ENCODE measurements at regions not wholly inside any gene's neighbourhood (a gene's known extent, or its start where the extent isn't known, plus 50 kb on each side); places are given as distances from the start of the nearest gene placed in this dataset.

GRCh38 chr5:136510481-136510880, 145.1 kb upstream of the TRPC7 start:
- no peak overlapping the region for H3K4me3 ChIP-seq (ENCODE audit: low read depth, low read length)
- no peaks in the 10 kb centered on the region; the same call in none of the 2 replicates for H3K9me3 ChIP-seq (ENCODE audit: control insufficient read depth, insufficient read depth, low read length)
- TF ChIP-seq, protein P1, sequence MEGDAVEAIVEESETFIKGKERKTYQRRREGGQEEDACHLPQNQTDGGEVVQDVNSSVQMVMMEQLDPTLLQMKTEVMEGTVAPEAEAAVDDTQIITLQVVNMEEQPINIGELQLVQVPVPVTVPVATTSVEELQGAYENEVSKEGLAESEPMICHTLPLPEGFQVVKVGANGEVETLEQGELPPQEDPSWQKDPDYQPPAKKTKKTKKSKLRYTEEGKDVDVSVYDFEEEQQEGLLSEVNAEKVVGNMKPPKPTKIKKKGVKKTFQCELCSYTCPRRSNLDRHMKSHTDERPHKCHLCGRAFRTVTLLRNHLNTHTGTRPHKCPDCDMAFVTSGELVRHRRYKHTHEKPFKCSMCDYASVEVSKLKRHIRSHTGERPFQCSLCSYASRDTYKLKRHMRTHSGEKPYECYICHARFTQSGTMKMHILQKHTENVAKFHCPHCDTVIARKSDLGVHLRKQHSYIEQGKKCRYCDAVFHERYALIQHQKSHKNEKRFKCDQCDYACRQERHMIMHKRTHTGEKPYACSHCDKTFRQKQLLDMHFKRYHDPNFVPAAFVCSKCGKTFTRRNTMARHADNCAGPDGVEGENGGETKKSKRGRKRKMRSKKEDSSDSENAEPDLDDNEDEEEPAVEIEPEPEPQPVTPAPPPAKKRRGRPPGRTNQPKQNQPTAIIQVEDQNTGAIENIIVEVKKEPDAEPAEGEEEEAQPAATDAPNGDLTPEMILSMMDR (IDR thresholded peaks at IDR 0.05; ENCODE audit: low read depth, low read length), result no peak
- ChIA-PET POLR2A (no interaction called here), CTCF (no interaction called here)
- DNase-seq (ENCODE audit: low read depth, low spot score), result no peak
- H3K27ac ChIP-seq (ENCODE audit: low read depth, low read length), result no peak overlapping the region
- H3K27me3 ChIP-seq (ENCODE audit: control insufficient read depth, insufficient read depth, low read length), result no peaks in the 10 kb centered on the region

GRCh38 chr5:136506131-136506530, 140.8 kb upstream of the TRPC7 start:
- Histone ChIP-seq H3K27me3 (ENCODE audit: control insufficient read depth, insufficient read depth, low read length) (no peaks in the 10 kb centered on the region), H3K9me3 (ENCODE audit: control insufficient read depth, insufficient read depth, low read length) (peaks cover 2% of the 10 kb centered on the region; the same call in 1 of the 2 replicates), H3K4me3 (ENCODE audit: low read depth, low read length) (no peak overlapping the region), H3K27ac (ENCODE audit: low read depth, low read length) (no peak overlapping the region)
- no peak for DNase-seq (ENCODE audit: low read depth, low spot score)
- POLR2A ChIA-PET, result no interaction called here
- TF ChIP-seq, protein P1 (IDR thresholded peaks at IDR 0.05; ENCODE audit: low read depth, low read length), result no peak
- CTCF ChIA-PET, result no interaction called here

- H3K4me3 ChIP-seq (ENCODE audit: low read depth, low read length), result no peak overlapping the region
- peaks cover 4% of the 10 kb centered on the region; the same call in 1 of the 2 replicates for H3K9me3 ChIP-seq (ENCODE audit: control insufficient read depth, insufficient read depth, low read length)
- ChIA-PET CTCF (no interaction called here), POLR2A (no interaction called here)
- H3K27ac ChIP-seq (ENCODE audit: low read depth, low read length), result no peak overlapping the region
- no peak for DNase-seq (ENCODE audit: low read depth, low spot score)
- TF ChIP-seq, protein P1 (IDR thresholded peaks at IDR 0.05; ENCODE audit: low read depth, low read length), result no peak
- no peaks in the 10 kb centered on the region for H3K27me3 ChIP-seq (ENCODE audit: control insufficient read depth, insufficient read depth, low read length)
Observed at GRCh38 chr5:136501133-136501532, 135.8 kb upstream of the TRPC7 start.

GRCh38 chr5:136492587-136492986, 127.2 kb upstream of the TRPC7 start:
- Histone ChIP-seq H3K27ac (ENCODE audit: low read depth, low read length) (no peak overlapping the region), H3K4me3 (ENCODE audit: low read depth, low read length) (no peak overlapping the region), H3K9me3 (ENCODE audit: control insufficient read depth, insufficient read depth, low read length) (no peaks in the 10 kb centered on the region), H3K27me3 (ENCODE audit: control insufficient read depth, insufficient read depth, low read length) (no peaks in the 10 kb centered on the region)
- TF ChIP-seq, protein P1 (IDR thresholded peaks at IDR 0.05; ENCODE audit: low read depth, low read length), result no peak
- ChIA-PET CTCF (no interaction called here), POLR2A (no interaction called here)
- DNase-seq (ENCODE audit: low read depth, low spot score), result no peak

- TF ChIP-seq, protein P1 (IDR thresholded peaks at IDR 0.05; ENCODE audit: low read depth, low read length), result no peak
- Histone ChIP-seq H3K9me3 (ENCODE audit: control insufficient read depth, insufficient read depth, low read length) (no peaks in the 10 kb centered on the region), H3K4me3 (ENCODE audit: low read depth, low read length) (no peak overlapping the region), H3K27ac (ENCODE audit: low read depth, low read length) (no peak overlapping the region), H3K27me3 (ENCODE audit: control insufficient read depth, insufficient read depth, low read length) (no peaks in the 10 kb centered on the region)
- DNase-seq (ENCODE audit: low read depth, low spot score), result no peak
- ChIA-PET CTCF (no interaction called here), POLR2A (no interaction called here)
Observed at GRCh38 chr5:136491806-136492205, 126.5 kb upstream of the TRPC7 start.
